HG03460 (cell line): ENCODE measurements at regions not wholly inside any gene's neighbourhood (a gene's known extent, or its start where the extent isn't known, plus 50 kb on each side); places are given as distances from the start of the nearest gene placed in this dataset.

ENCODE experiments used
- ATAC-seq: cut with Tn5 transposase; IDR thresholded peaks from one replicate; pipeline ENCODE4 v1.9.1; 2021; ENCODE audit not compliant: unreplicated experiment

DNA sequence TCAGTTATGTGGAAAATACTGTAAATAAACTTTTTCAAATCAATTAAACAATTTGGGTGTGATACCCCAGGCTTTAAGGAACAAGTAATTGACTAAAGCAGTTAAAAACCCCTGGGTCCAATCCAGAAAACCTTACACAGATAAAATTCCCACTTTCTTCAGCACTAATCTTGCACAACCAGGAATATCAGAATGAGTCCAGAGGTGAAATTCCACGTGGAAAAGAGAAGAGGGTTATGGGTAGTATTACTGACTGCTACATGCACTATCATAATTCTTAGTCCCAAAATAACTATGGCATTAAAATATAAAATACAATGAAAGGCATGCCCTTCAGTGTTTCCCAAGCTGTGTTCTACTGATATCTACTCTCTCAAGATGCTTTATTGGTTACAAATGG is 135.7 kb upstream of the STEAP4 start:
- ATAC-seq, result no peak

DNA sequence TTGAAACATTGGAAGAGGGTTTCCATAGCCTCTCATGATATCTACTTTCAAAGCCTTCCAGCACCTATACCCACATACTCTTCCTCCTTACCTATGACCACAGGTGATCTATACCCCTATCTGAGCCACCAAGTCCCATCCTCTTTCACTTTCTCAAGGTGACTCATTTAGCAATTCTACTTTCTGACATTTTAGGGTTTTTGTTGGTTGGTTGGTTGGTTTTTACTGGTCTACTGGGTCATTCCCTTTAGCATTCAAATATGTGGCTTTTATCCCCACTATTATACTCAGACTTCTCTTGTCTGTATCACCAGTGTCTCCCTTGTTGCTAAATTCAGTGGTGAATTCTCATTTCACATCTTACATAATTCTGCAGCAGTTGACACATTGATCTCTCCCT is 130.4 kb upstream of the STEAP4 start:
- ATAC-seq, result no peak

DNA sequence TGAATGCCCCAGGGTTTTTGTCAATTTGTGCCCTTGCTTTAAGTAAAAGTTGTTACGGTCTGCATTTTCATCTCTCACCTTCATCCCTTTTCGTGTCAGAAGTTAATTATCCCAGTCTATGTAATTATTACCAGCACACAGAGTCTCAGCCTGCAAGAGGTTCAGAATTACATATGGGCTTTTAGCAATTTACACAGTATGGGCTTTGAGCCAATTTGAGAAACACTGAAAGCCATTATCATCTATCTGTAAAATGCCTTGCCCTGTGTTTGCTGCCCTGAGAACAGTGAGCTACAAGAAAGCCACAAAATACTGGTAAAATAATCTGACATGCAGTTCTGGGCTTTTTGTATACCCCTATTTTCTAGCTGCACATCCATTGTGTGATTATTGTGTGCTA is 125.6 kb upstream of the STEAP4 start:
- no peak for ATAC-seq

DNA sequence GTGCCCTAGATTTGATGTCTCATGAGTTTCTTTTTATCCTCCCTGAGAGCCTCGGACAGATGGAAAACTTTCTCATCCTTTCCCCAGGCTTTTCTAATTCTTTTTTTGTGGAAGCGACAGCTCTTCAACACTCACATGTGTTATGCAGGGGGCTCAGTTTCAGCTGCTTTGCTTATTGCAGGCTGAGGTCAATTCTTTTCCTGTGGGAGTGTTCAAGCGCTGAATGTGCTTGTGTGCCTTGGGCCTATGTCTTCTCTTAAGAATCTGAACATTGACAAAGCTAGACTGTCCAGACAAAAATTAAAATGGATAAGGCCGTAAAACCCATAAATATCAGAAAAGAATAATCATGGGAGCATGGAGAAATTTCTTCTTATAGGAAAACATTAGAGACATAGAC is 125.2 kb upstream of the STEAP4 start:
- no peak for ATAC-seq

DNA sequence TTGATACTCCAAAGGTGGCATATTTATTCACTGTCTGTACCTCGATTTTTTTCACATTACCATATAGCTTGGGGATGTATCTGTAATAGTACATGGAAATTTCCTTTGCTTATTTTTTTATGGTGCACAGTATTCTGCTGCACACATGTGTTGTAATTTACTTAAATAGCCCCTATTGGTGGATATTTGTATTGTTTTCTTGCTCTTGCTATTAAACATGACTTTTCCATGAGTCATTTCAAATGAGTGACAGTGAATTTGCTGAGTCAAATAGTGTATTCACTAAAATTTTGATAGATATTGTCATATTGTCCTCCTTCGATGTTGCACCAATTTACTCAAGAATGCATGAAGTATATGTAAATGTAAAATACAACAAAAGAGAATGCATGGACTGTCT is 122.7 kb upstream of the STEAP4 start:
- no peak for ATAC-seq

DNA sequence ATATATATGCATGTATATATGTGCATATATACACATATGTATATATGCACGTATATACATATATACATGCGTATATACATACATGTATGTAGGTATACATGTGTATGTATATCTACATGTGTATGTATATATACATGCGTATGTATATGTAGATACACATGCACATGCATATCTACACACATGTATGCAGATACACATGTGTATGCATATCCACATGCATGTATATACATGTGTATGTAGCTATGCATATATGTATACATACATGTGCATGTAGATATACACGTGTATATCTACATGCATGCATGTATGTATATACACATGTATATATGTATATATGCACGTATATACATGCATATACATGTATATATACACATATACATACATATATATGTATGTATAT is 95.8 kb upstream of the STEAP4 start:
- ATAC-seq, result no peak

DNA sequence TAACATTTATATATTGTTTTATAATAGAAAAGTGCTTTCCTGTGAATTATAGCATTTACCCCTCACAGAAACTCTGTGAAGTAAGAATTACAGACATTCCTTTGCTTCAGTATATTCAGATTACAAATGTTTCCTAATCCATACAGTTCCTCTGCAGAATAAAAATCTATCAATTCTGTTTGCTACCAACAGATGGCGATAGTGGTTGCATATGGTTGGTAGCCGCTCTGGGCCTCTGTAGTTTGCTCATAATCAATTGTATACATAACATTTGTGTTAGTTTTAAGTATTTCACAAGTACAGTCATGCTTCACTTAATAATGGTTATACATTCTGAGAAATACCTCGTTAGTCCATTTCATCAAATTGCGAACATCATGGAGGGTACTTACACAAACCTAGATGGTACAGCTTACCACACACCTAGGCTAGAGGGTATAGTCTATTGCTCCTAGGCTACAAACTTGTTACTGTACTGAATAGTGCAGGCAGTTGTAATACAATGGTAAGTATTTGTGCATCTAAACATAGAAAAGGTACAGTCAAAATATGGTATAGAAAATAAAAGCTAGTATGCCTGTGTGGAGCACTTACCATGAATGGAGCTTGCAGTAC is 94.4 kb upstream of the STEAP4 start:
- ATAC-seq, result no peak

DNA sequence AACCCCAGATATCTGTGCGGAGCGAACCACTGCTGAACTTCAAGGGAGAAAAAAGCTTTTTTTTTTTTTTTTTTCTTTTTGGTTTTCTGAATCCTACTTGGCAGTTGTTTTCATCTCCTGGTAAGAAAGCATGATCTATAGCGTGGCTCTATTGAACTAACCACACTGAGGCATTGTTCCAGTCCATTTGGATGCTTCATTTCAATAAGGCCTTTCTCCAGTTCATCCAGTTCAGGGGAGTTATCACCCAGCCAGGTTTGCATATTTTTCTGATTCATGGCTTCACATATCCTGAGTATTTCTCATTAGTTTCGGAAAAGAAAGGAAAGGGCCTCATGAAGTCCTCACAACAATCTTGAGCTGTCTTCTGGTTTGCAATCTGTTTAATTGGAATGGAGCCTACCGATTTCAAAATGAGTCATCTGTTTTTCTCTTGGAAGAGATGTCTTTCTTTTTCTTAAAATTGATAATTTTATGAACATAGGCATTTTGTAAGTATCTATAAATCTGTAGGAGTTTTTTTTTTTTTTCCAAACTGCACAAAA is 93.1 kb upstream of the STEAP4 start:
- ATAC-seq, result no peak

DNA sequence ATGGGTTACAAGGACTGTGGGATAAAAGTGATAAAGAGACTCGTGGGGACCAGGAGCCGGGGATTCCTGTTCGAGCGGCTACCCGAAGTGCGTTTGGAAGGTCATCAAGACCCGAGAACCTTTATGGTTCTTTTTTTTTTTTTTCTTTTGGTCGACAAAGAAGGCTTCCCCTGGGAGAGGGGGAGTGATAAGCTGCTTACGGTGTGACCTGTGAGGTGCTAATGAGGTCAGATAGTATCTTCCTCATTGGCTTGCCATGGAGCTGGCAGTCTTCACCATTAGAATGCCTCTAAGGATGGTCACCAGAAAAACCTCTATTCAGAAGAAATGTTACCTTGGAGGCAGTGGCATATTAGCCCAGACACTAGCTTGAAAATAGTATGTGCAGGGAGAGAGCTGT is 92.3 kb upstream of the STEAP4 start:
- no peak for ATAC-seq

DNA sequence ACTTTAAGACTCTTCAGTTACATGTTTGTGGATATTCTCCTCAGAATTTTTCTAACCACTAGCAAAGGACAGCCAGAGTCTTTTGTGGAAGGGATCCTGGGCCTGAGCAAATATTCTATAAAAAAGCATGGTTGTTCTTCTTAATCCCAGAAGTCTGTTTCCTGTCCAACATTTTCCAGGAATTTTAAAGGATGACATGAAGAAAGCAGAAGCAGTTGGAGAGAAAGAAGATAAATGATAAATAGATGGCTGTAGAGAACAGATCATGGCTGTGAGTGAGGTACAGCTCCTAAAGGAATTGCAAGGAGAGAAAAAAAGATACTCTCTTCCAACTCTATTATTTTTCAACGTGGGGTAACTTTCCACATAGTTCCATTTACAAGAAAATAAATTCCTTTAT is 91.8 kb upstream of the STEAP4 start:
- ATAC-seq, result no peak

DNA sequence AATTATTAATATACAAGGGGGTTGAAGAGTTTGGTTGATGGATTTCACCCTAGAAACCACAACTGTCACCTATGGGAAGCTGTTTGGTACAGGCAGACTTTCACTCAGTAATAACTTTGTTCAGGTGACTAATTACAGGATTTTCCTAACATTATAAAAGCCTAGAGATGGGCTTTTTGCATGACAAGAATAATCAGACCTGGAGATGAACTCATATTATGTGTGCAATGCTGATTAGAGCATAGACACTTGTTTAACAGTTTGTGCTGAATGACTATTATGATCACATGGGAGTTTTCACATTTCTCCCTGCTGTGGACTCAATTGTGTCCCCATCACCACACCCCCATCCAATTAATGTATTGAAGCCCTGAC is 90.2 kb upstream of the STEAP4 start:
- ATAC-seq, result peak; percentile 41

DNA sequence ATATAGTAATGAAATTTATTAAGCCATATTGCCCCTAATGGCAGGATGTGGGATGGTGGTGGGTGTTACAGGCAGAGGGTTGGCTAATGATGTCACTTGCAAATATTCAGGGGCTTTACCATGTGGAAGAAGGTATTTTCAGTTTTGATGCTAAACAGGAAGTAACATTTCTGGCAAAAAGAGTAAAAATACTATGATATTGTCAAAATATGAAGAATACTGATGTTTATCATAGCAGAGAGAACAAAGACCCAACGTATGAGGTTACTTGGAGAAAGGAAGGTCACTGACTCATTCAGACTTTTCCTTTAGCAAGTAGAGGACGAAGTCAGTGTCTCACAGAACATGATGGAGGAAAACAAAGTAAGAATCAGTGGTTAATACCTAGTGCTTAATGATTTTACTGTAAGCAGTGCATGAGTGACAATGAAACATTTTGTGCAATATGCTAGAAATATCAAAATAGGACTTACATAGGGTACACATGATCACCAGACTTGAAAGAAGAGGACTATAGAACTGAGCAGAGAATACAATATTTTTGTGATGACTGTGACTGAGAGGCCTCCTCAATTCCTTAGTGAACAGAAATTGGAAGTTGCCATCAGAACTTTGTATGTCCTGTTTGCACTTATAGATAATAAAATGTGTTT is 89.7 kb upstream of the STEAP4 start:
- ATAC-seq, result peak; percentile 82

DNA sequence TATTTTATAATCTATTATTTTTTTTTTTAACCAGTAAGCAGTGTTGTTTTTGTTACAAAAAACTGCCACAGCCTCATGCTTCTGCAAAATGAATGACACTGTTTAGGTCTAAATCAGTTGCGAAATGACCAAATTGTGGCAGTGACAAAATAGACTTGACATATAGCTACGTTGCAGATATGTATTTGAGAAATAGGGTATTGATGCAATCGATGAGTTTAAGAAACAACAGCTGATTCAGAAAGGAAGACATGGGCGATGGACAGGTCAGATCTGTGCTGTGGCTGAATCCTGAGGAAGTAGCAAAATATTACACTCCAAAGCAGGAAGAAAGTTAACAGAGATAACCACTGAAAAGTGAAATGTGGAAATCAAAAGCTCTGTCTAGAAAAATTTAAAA is 89.0 kb upstream of the STEAP4 start:
- ATAC-seq, result no peak

DNA sequence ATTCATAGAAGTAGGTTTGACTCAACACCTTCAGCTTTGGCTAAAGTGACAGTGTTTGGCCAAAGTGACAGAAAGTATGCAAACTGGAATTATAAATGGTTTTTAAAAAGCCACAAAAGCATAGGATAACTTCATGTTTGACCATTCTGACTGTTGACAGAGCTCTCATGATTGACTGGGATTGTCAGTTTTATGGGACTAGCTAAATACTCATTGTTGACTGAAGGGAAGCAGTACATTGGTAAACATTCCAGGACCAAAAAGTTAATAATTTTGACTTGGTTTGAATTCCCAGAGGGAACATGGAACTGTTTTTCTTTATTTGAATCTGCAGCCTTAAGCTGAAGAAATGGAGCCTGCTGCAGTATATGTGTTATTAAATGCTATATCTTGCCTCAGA is 84.6 kb upstream of the STEAP4 start:
- no peak for ATAC-seq

DNA sequence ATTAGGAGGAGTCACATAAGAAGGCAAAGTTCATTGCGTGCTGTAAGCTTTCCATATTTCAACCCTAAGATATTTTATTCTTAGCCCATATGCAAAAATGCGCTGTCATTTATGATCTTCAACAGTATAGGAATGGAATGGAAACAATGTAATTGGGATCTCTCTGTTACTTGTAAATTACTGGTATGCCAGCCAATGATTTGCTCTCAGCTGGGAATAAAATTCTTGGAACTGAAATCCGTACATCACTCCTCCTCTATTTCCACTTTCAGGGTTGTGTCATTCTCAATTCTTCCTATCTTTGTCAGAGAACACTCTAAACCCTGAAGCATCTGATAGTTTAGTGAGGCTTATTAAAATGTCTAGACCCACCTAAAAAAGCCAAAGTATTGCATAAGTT is 80.7 kb upstream of the STEAP4 start:
- no peak for ATAC-seq

DNA sequence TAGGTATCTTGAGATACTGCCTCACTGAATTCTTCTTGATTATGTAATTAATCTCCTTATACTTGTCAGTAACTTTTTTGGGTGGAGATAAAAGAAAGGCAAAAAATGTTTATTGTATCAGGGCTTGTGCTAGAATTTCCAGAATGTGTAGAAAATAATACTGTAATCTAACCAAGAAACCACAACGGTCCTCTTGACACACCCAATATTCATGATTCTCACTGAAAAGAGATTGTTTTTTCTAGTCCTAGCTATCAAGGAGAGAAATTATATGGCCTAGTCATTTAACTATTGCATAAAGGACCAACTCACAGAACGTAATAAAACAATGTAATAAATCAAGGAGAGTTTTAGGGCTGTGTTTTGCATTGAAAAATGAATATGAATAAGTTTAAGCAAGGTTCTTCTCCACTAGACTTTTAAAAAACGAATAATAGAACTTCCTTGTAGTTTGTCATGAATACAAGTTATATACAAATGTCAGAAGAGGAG is 80.0 kb upstream of the STEAP4 start:
- no peak for ATAC-seq

DNA sequence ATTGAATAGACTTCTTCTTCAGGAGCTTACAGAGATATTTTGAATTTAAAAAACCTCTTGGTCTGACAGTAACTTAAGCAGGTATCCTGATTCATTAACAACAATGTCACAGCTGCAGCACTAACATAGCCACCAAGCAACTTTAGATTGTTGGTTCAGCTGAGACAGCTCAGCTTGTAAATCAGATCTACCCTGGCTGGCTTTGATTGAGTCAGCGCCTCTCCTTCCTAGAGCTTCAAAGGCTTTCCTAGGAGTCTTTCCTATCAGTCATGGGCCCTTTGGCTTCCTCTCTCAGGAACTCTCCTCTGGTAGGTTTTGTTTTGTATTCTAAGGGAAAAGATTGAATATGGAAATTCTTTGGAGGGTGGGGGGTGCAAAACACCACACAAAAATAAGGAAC is 70.7 kb upstream of the STEAP4 start:
- no peak for ATAC-seq

DNA sequence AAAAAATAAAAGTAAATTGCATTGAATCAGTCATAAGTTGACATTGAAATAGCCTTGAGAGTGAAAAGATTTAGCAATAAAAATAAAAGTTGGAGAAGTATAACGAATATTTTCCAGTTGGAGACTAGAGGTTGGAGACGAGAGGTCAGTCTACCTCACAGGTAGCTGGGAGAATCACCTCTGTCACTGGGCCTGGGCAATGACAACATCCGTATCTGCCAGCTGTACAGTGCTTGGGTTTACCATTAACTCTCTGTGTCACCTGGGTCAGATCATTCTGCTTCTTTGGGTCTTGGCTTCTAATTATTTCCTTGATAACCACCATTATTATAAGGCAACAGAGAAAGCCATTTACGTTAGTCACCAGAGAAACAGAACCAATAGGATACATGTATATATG is 62.0 kb upstream of the STEAP4 start:
- no peak for ATAC-seq

DNA sequence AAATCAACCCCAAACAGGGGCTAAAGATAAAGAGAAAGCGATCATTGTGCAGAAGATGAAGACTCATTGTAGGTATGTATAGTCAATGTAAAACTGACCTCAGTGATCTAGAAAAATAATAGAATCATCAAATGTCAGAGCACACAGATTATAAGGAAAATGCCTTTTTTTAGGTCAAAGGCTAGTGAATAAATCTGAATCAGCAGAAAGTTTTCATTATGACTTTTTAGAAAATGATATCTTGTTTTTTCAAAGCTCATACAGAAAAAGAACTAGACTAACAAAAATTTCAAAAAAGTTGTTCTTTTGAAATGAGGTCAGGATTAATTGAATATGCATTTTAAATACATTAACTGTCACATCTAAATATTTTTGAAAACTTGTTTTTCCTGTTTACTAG is 60.2 kb upstream of the STEAP4 start:
- ATAC-seq, result no peak

DNA sequence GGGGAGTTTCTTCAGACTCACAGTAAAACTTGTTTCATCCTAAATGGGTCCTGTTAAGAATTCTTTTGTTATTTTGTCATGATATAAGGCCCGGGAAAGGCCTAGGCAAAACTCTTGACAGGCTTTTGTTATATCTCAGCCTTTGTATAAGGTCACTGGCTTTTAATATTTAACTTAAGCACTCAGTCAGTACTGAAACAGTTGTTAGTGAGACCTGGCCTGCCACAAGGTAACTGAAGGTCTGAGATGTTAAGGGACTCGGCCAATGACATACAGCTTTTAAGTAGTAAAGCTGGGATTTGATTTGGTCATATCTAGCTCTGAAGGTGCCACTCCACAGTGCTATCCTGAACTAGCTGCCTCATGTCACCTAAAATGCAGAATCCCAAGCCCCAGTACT is 57.2 kb upstream of the STEAP4 start:
- no peak for ATAC-seq

DNA sequence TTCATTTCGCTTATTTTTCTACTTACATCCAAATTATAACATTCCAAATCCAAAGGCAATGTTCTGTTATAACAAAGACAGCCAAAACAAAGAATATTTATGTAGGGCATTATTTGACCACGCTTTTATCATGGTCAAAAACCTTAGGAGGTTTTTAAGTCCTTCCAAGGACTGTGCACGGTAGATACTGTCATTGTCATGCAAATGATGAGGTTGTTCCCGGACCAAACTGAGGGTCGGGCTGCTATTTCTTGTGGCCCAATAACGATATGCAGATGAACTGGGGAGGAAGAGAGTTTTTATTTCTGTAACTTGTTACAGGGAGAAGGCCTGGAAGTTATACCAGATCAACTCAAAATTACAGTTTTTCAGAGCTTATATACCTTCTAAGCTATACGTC is 56.6 kb upstream of the STEAP4 start:
- ATAC-seq, result no peak

DNA sequence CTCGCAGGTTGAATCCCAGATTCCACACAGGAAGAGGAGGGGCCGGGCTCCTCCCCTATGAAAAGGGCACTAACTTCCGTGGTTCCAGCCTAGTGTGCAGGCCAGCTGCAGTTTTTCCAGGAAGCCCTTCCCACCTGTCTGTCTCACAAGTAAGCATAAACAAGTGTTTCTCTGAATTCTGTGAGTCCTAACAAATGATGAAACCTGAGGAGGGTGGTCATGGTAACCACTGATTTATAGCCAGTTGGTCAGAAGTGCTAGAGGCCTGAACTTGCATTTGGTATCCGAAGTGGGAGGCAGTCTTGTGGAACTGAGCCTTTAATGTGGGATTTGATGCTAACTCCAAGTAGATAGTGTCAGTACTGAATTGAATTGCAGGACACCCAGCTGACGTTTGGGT is 54.7 kb upstream of the STEAP4 start:
- ATAC-seq, result no peak

DNA sequence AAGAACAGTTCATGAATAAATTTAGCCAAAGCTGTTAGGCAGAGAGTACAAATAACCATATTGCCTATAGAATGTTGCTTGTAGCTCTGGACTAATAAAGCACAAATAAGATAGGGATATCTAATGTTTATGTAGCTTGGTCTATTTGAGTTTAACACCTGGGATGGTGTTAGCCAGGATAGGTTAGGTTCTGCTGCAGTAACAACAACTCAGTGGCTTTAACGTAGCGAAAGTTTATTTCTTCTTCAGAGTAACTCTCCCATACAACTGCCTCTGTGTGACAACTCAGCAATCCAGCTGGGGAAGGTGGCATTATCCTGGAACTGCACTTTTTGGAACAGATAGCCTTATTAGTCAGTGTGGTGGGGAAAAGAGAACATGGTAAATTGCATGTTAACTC is 52.2 kb upstream of the STEAP4 start:
- ATAC-seq, result no peak
